Motor neuron (in vitro differentiated cells): ENCODE measurements at regions not wholly inside any gene's neighbourhood (a gene's known extent, or its start where the extent isn't known, plus 50 kb on each side); places are given as distances from the start of the nearest gene placed in this dataset.

Experiments
- ATAC-seq, 8 experiments: fragments of 200-7000 bp; cut with Tn5 transposase; replicated peaks in 6 of 8; 2 replicates each; pipeline ENCODE4 v1.8.0; 2021; ENCODE audit warnings: mild to moderate bottlenecking in 8 of 8, moderate library complexity in 8 of 8
- H3K27ac ChIP-seq, 2 donors: fragments of 250-450 bp; sonication (Bioruptor Pico); 2 replicates each; pipeline ENCODE4 v1.9.0; 2021; ENCODE audit warnings: antibody characterized with exemption in 2 of 2, mild to moderate bottlenecking in 2 of 2, moderate library complexity in 1 of 2
- H3K4me1 ChIP-seq, 2 donors: fragments of 250-450 bp; sonication (Bioruptor Pico); replicated peaks in 1 of 2; 2 replicates each; pipeline ENCODE4 v1.6.1; 2021; ENCODE audit warnings: antibody characterized with exemption in 2 of 2, mild to moderate bottlenecking in 2 of 2, moderate library complexity in 1 of 2
- H3K4me3 ChIP-seq, 5 donors: fragments of 250-450 bp; sonication (Bioruptor Pico); 2 replicates each; pipeline ENCODE4 v1.9.0; 2021; ENCODE audit warnings: antibody characterized with exemption in 5 of 5, mild to moderate bottlenecking in 5 of 5, moderate library complexity in 4 of 5
- WGBS, 10 experiments: fragments of 450-650 bp; shearing (Covaris generic); methylation state at CpG; one replicate each; pipeline ENCODE4 v1.0.0; 2022; 5-methylcytosine and 5-hydroxymethylcytosine counted together
- in situ Hi-C, 9 experiments: fragments of 400-800 bp; cut with MboI; loops; one replicate each; pipeline ENCODE4 v1.15.0; 2021; ENCODE audit warnings: low sequenced_read_pairs in 9 of 9, low pct_unique_long_range_greater_than_20kb in 2 of 9; ENCODE audit not compliant: unreplicated experiment in 9 of 9

GRCh38 chr12:16670456-16671050 lies 64.6 kb upstream of the LMO3 start:
- WGBS, 10 experiments: 17 to 100% (median 100%) methylated on average over 1 to 2 of the region's 2 CpGs; no CpG with 5 or more reads in 2 of the 10 experiments
- Histone ChIP-seq H3K4me1 (peaks cover 0 to 5% of the 10 kb centered on the region in 2 donors), H3K27ac (no peak overlapping the region), H3K4me3 (no peak overlapping the region)
- ATAC-seq: peak in 1 of 8 experiments; percentile 34
- in situ Hi-C loops: no loop called here

- no peak overlapping the region for H3K27ac ChIP-seq
- no peak overlapping the region for H3K4me3 ChIP-seq
- in situ Hi-C loops: no loop called here
- WGBS, 10 experiments: 0 to 79% (median 20%) methylated on average over 1 of the region's 1 CpG; no CpG with 5 or more reads in 5 of the 10 experiments
- peaks cover 0 to 5% of the 10 kb centered on the region in 2 donors for H3K4me1 ChIP-seq
- ATAC-seq: no peak
Measured at GRCh38 chr12:16669756-16670155, 63.8 kb upstream of the LMO3 start.

GRCh38 chr12:16668198-16668597 lies 62.2 kb upstream of the LMO3 start:
- 0 to 100% (median 77%) methylated on average over 1 to 2 of the region's 2 CpGs; no CpG with 5 or more reads in 3 of the 10 experiments for WGBS, 10 experiments
- in situ Hi-C loops: no loop called here
- Histone ChIP-seq H3K4me1 (peaks cover 0 to 5% of the 10 kb centered on the region in 2 donors), H3K27ac (no peak overlapping the region), H3K4me3 (no peak overlapping the region)
- no peak for ATAC-seq

- no peak for ATAC-seq
- Histone ChIP-seq H3K4me1 (no peaks in the 10 kb centered on the region), H3K27ac (no peak overlapping the region), H3K4me3 (no peak overlapping the region)
- in situ Hi-C loops: no loop called here
- 56 to 75% methylated on average over 1 of the region's 1 CpG; no CpG with 5 or more reads in 8 of the 10 experiments for WGBS, 10 experiments
Measured at GRCh38 chr12:16658699-16659098, 52.7 kb upstream of the LMO3 start.
